GM12878 (cell line): ENCODE measurements at regions not wholly inside any gene's neighbourhood (a gene's known extent, or its start where the extent isn't known, plus 50 kb on each side); places are given as distances from the start of the nearest gene placed in this dataset.

Experiments used
- ATAC-seq: fragments of 200-7000 bp; cut with Tn5 transposase; 3 replicates; pipeline ENCODE4 v1.9.1; 2020; ENCODE audit warnings: mild to moderate bottlenecking, moderate library complexity
- BruUV-seq: library from RNA; stranded (reverse); fragments of 400-500 nt; replicated peaks from 2 replicates; lab custom pipeline; 2021; lab: Mats Ljungman, UMichigan
- CTCF ChIA-PET: fragments of 300-600 bp; sonication (Branson Sonifier 250); formaldehyde crosslinking; extraction: SDS; loops from one replicate; lab custom pipeline; 2021; ENCODE audit warnings: inconsistent platforms; lab: Yijun Ruan, JAX
- POLR2A ChIA-PET: fragments of 350-600 bp; formaldehyde crosslinking; extraction: SDS; loops from one replicate; lab custom pipeline; 2021; ENCODE audit warnings: inconsistent platforms; lab: Charles Lee
- RAD21 ChIA-PET: fragments of 300-600 bp; sonication (Branson Sonifier 250); formaldehyde crosslinking; loops from one replicate; lab custom pipeline; 2023; ENCODE audit warnings: antibody characterized with exemption; ENCODE audit not compliant: unreplicated experiment; lab: Charles Lee
- SMC1A ChIA-PET: fragments of 300-600 bp; sonication (Branson Sonifier 250); formaldehyde crosslinking; loops from one replicate; lab custom pipeline; 2023; ENCODE audit not compliant: unreplicated experiment, uncharacterized antibody; lab: Charles Lee
- DNase-seq: peaks from one replicate; pipeline ENCODE4 v3.0.0-alpha.2; 2011; ENCODE audit warnings: low read depth, low spot score
- FAIRE-seq: peaks from 3 replicates; lab custom pipeline; 2011; peaks lifted over from hg19 to GRCh38; lab: Jason Lieb, UNC
- H2AFZ ChIP-seq: 2 replicates; pipeline ENCODE4 v1.6.0; 2011; ENCODE audit warnings: low read depth, low read length, control low read depth; ENCODE audit not compliant: control insufficient read depth
- H3K27ac ChIP-seq: 2 replicates; pipeline ENCODE4 v1.5.1; 2011; ENCODE audit warnings: control low read depth; ENCODE audit not compliant: control insufficient read depth, insufficient read depth
- H3K27me3 ChIP-seq, 2 experiments: replicated peaks in 1 of 2; 2 replicates each; pipeline versions ENCODE4 v1.6.0 to v1.6.1; 2011; ENCODE audit warnings: low read length in 1 of 2; ENCODE audit not compliant: control insufficient read depth in 2 of 2, insufficient read depth in 2 of 2
- H3K36me3 ChIP-seq, 2 experiments: 2 replicates each; pipeline ENCODE4 v1.5.1; 2011; ENCODE audit warnings: low read length in 1 of 2; ENCODE audit not compliant: control insufficient read depth in 2 of 2, insufficient read depth in 2 of 2
- H3K4me1 ChIP-seq: 2 replicates; pipeline ENCODE4 v1.6.1; 2011; ENCODE audit warnings: mild to moderate bottlenecking, low read length, moderate library complexity, mixed read lengths; ENCODE audit not compliant: control insufficient read depth, insufficient read depth
- H3K4me2 ChIP-seq: 2 replicates; pipeline ENCODE4 v1.6.0; 2011; ENCODE audit warnings: control low read depth; ENCODE audit not compliant: control insufficient read depth, insufficient read depth
- H3K4me3 ChIP-seq: fragments of 200-600 bp; sonication (generic); 2 replicates; pipeline ENCODE4 v1.5.1; 2016
- H3K79me2 ChIP-seq: 2 replicates; pipeline ENCODE4 v1.6.0; 2011; ENCODE audit warnings: low read length; ENCODE audit not compliant: control insufficient read depth, insufficient read depth
- H3K9ac ChIP-seq: 2 replicates; pipeline ENCODE4 v1.8.0; 2011; ENCODE audit warnings: low read length, control low read depth, mixed read lengths; ENCODE audit not compliant: control insufficient read depth, insufficient read depth
- H3K9me3 ChIP-seq: replicated peaks from 3 replicates; pipeline ENCODE4 v1.5.1; 2011; ENCODE audit warnings: mild to moderate bottlenecking, low read length; ENCODE audit not compliant: control insufficient read depth, insufficient read depth
- H4K20me1 ChIP-seq: 2 replicates; pipeline ENCODE4 v1.6.0; 2011; ENCODE audit not compliant: control insufficient read depth, insufficient read depth
- E2F8 ChIP-seq: fragments of 450-650 bp; IDR thresholded peaks from 2 replicates; pipeline ENCODE4 v1.6.1; 2018; ENCODE audit warnings: mild to moderate bottlenecking, low read depth, moderate library complexity; ENCODE audit not compliant: partially characterized antibody
- ESRRA ChIP-seq: IDR thresholded peaks from 2 replicates; pipeline ENCODE4 v1.6.1; 2012; ENCODE audit warnings: mild to moderate bottlenecking, low read length, improper control_type of control experiment
- IRF4 ChIP-seq: IDR thresholded peaks from 2 replicates; pipeline ENCODE4 v1.6.1; 2011; ENCODE audit warnings: low read depth, low read length
- NR2C1 ChIP-seq: fragments of 450-650 bp; IDR thresholded peaks from 2 replicates; pipeline ENCODE4 v1.6.1; 2017; ENCODE audit warnings: antibody characterized with exemption, mild to moderate bottlenecking, moderate library complexity
- RAD51 ChIP-seq: fragments of 450-650 bp; IDR thresholded peaks from 2 replicates; pipeline ENCODE4 v1.6.1; 2016; ENCODE audit warnings: moderate library complexity, mild to moderate bottlenecking, inconsistent platforms
- RFX5 ChIP-seq: IDR thresholded peaks from 2 replicates; pipeline ENCODE4 v1.6.1; 2011; ENCODE audit warnings: low read depth, low read length, improper control_type of control experiment
- SMC3 ChIP-seq: IDR thresholded peaks from 2 replicates; pipeline ENCODE4 v1.6.1; 2011; ENCODE audit warnings: low read length, improper control_type of control experiment, borderline replicate concordance
- SREBF1 ChIP-seq: IDR thresholded peaks from 2 replicates; pipeline ENCODE4 v1.6.1; 2012; ENCODE audit warnings: mild to moderate bottlenecking, low read length
- ZNF384 ChIP-seq: IDR thresholded peaks from 2 replicates; pipeline ENCODE4 v1.6.1; 2012; ENCODE audit warnings: low read depth, mild to moderate bottlenecking, low read length, improper control_type of control experiment, borderline replicate concordance
- ZSCAN29 ChIP-seq: fragments of 450-650 bp; IDR thresholded peaks from 2 replicates; pipeline ENCODE4 v1.6.1; 2017; ENCODE audit warnings: mild to moderate bottlenecking, moderate library complexity
- WGBS: methylation state at CpG from one replicate; pipeline ENCODE4 v1.1.6; 2016; ENCODE audit warnings: low lambda C conversion rate; ENCODE audit not compliant: insufficient replicate concordance, insufficient coverage; ENCODE audit errors: missing lambda C conversion rate; 5-methylcytosine and 5-hydroxymethylcytosine counted together
- in situ Hi-C: fragments of 300-500 bp; cut with MboI; formaldehyde crosslinking; loops from 9 replicates; pipeline ENCODE4 v1.14.3; 2018; ENCODE audit warnings: mixed read lengths
- intact Hi-C: fragments of 100-400 bp; cut with micrococcal nuclease; formaldehyde crosslinking; loops from one replicate; pipeline ENCODE4 v1.14.2; 2022; ENCODE audit not compliant: unreplicated experiment
- TF ChIP-seq, protein P1 (sequence below): IDR thresholded peaks from 2 replicates; pipeline ENCODE4 v1.6.1; 2012; ENCODE audit warnings: low read depth, low read length, improper control_type of control experiment

- Histone ChIP-seq H2AFZ (no peak overlapping the region), H3K27me3 (no peaks in the 10 kb centered on the region; a peak in 1 of 4 replicates), H3K4me1 (no peaks in the 10 kb centered on the region), H3K36me3 (no peaks in the 10 kb centered on the region), H3K9ac (no peak overlapping the region), H3K4me3 (no peak overlapping the region), H3K4me2 (no peak overlapping the region), H3K27ac (no peak overlapping the region), H3K79me2 (no peaks in the 10 kb centered on the region), H3K9me3 (no peaks in the 10 kb centered on the region), H4K20me1 (no peaks in the 10 kb centered on the region)
- ChIA-PET SMC1A (no interaction called here), RAD21 (no interaction called here), CTCF (interaction anchor here (0.5 kb wide), 1 partner anchor 139 kb away, joined by 3 read pairs; no protein-coding TSS in a partner anchor), POLR2A (no interaction called here)
- BruUV-seq: no TSS peak
- no peak for FAIRE-seq
- no peak for ATAC-seq
- in situ Hi-C loops: no loop called here
- TF ChIP-seq ZSCAN29 (no peak), RFX5 (no peak), ESRRA (no peak), SMC3 (no peak), IRF4 (no peak), E2F8 (no peak), NR2C1 (no peak), RAD51 (no peak), SREBF1 (no peak), ZNF384 (no peak)
- TF ChIP-seq, protein P1, sequence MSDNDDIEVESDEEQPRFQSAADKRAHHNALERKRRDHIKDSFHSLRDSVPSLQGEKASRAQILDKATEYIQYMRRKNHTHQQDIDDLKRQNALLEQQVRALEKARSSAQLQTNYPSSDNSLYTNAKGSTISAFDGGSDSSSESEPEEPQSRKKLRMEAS: no peak
- no peak for DNase-seq
- intact Hi-C loops: no loop called here
- WGBS: 11% methylated on average over 2 of the region's 2 CpGs
Observed at GRCh38 chr17:55648086-55648485, 74.6 kb downstream of the TMEM100 start.
